HG03095 (cell line): ENCODE measurements at regions not wholly inside any gene's neighbourhood (a gene's known extent, or its start where the extent isn't known, plus 50 kb on each side); places are given as distances from the start of the nearest gene placed in this dataset.

Experiments
- ATAC-seq: cut with Tn5 transposase; IDR thresholded peaks from one replicate; pipeline ENCODE4 v1.9.1; 2021; ENCODE audit warnings: moderate library complexity; ENCODE audit not compliant: unreplicated experiment

DNA sequence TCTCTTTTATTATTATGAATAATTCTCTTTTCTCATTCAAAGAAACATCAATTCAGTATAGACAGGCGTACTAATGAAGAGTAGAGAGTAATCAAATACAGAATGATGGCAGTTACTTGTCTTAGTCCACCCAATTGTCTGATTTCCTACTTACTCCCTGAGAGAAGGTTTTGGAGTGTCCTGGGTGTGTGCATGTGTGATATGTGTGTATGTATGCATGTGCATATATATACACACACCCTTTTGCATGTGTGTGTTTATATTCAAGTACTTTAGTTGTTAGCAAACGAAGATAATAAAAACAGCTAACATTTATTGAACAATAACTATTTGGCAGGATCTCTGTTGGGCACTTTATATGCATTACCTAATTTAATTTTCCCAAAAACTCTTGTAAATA lies 63.2 kb upstream of the CCDC190 start:
- ATAC-seq, result no peak

DNA sequence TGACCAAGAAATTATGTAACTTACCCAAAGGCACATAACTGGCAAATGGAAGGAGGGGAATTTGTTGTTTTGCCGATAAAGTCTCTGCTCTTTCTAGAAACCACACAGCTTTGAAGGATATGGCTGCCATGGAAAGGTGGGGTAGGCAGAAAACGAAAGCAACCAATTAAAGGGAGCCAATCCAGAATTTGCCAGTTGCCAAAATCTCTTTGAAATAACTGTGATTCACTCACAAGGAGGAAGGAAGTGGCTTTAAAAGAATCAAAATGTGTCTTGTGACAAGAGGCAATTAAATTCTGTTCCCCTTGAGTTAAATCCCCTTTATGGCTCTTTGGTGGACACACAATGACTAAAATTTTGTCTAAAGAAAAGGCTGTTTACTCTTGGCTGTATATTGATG lies 61.2 kb upstream of the CCDC190 start:
- no peak for ATAC-seq

DNA sequence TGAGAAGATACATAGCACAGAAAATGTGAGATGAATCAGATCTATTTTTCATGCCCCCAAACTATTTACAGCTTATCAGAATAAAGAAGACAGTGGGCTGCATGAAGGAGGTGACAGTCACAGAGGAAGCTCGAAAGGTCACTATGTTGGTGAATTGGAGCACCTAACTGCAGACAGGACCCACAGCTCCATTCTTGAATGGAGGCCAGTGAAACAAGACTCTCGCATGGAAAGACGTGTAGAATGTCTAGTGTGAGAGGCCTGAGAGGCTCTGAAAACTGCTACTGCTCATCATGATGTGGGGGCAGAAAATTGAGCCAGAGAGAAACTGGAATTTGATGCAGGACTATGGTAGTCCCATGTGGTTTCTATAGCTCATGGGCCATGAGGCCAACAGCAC lies 60.3 kb upstream of the CCDC190 start:
- ATAC-seq, result no peak

DNA sequence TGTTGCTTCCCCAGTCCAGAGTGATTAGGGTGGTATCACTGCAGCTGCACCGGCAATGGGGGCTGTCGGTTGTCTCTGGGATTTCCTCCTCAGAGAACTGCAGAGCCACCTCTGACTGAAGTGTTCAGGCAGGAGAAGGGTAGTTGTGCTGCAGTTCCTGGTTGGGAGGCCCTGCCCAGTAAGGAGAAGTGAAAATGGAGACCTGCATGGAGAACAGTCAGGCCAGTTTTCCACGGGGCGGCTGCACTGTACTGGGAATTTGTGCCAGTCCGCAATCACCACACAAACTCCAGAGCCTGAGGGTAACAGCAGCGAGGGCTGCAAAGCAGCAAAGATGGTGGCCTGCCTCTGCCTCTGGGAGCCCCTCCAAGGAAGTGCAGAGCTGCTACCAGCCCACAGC lies 58.1 kb upstream of the CCDC190 start:
- ATAC-seq, result no peak

DNA sequence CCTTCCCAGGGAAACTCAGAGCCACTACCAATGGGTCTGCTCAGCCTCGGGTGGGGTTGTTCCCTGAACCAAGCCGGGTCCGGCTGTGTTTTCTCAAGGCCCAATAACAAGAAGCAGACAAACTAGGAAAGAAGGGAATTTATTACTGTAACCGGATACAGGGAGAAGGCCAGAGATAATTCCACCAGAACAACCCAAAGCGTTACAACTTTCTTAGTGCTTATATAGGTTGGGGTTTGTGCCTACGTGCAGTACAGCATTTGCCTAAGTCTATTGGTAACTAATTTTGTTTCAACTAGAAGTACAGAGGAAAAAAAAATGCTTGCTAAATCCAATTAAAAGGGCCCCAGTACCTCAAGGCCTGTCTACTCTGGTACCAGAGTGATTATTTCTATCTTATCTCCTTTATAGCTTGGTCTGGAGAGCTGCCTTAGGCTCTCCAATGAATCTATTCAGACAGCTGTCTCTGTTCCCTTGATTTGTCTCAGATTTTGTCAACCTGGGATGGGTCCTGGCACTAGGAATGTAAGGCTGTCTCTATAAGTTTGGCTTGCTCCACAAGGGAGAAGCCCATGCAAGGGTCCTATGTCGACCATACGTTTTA lies 57.3 kb upstream of the CCDC190 start:
- no peak for ATAC-seq

DNA sequence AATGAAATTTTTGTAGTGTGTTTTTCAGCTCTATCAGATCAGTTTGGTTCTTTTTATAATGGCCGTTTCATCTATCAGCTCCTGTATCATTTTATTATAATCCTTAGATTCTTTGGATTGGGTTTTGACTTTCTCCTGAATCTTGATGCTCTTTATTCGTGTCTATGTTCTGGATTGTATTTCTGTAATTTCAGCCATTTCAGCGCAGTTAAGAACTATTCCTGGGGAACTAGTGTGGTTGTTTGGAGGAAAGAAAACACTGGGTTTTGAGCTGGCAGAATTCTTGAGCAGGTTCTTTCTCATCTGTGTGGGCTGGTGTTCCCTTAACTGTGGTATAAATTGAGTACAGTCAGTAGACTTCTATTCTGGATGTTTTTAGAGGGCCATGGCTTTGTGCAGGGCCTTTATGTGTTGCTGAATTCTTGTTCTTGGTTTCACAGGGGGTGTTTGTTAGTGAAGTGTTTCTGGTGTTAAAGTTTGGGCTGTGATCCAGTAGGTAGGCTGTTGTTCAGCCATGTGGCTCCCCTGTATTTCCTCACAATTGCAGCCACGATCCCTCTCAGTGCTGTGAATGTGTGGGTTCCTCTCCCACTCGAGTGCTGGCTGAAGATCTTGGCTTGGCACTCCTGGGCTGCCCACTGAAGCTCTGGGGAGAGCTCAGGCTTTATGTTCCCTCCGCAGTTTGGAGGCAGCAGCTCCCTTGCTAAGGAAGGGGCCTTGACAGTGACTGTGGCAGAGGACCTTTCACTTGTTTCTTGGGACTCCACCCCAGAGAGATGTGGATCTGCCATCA lies 56.0 kb upstream of the CCDC190 start:
- no peak for ATAC-seq

DNA sequence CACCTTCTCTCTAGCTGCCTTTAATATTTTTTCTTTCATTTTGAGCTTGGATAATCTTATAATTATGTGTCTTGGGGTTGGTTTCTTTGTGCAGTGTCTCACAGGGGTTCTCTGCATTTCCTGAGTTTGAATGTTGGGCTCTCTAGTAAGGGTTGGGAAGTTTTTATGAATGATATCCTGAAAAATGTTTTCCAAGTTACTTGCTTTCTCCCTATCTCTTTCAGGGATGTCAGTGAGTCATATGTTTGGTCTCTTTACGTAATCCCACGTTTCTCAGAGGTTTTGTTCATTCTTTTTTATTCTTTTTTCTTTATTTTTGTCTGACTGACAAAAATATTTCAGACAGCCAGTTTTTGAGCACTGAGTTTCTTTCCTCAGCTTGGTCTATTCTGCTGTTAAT lies 55.4 kb upstream of the CCDC190 start:
- no peak for ATAC-seq

DNA sequence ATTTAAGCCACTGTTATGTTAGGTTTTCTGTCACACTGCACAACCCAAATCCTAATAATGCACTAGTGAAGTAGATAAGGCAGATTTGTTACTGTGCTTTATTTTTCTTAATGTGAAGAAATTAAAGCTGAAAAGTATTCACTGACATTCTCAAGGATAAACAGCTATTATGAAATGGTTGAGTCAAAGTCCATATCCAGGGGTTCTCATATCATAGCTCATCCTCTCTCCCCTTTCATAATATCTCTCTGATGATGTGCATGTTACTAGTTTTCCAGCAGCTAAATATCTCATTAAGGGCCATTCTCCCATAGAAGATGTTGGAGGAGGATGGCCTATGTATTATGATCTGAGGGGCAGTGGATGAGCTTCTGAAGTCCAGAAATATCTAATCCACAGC lies 53.6 kb upstream of the CCDC190 start:
- no peak for ATAC-seq

DNA sequence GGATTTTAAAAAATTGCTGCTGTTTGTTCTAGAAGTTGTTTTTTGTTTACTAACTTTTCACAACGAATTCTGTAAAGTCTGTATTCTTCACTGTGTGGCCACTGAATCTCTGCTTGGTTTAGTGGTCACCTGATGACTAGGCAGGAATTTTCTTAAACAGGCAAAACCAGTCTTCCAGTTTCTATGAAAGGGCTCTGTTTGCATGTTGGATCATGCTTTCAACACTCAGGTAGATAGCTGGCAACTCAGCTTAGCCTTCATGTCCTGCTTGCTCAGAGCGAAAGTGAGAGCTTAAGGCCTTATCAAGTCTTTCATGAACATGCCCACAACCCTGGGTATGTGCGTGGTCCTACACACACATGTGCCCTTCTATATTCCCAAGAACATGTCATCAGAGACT lies 52.4 kb upstream of the CCDC190 start:
- ATAC-seq, result no peak

DNA sequence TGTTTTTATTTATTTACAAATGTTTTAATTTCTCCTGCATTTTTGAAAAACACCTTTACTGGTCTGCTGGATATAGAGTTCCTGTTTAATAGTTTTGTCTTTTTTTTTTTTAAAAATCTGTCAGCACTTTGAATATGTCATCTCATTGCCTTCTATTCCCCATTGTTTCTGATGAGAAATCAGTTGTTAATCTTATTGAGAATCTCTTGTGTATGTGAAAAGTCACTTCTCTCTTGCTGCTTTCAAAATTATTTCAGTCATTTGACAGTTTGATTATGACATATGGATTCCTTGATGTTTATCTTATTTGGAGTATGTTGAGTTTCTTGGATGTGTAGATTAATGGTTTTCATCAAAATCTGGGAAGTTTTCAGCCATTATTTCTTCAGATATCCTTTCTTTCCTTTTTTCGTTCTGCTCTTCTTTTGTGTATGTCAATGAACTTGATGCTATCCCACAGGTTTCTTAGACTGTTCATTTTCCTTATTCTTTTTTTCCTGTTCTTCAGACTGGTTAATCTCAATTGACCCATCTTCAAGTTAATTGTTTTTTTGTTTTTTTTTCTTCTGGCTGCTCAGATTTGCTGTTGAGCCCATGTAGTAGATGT lies 51.2 kb upstream of the CCDC190 start:
- ATAC-seq, result no peak
